ENCODE measurements at regions not wholly inside any gene's neighbourhood (a gene's known extent, or its start where the extent isn't known, plus 50 kb on each side); places are given as distances from the start of the nearest gene placed in this dataset.

DNA sequence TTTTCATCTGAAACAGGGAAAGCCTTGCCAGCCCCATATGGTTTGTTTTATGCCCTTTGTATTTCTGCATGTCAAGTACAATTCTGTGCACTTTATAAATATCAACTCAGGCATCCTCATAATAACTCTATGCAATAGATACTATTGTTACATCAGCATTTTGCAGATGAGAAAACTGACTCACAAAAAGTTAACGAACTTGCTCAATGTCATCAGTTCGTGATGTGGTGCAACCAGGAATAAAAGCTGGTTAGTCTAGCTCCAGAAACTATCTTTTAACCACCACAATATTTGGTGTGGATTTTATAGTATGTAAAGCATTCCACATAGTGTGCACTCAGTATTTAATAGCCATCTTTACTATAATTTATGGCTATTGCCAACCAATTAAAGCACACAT, 134.9 kb downstream of the MRPS30 start:
- H4K20me1 ChIP-seq (ENCODE audit: control insufficient read depth, insufficient read depth, low read depth, low read length), result no peaks in the 10 kb centered on the region
- H3K9me3 ChIP-seq (ENCODE audit: control insufficient read depth, insufficient read depth, low read length), result no peaks in the 10 kb centered on the region
- H3K36me3 ChIP-seq (ENCODE audit: control insufficient read depth, low read length), result no peaks in the 10 kb centered on the region
- no peaks in the 10 kb centered on the region for H3K27me3 ChIP-seq (ENCODE audit: control insufficient read depth, low read length)
- H3K4me2 ChIP-seq (ENCODE audit: low read length), result no peak overlapping the region
- no peaks in the 10 kb centered on the region for H3K79me2 ChIP-seq (ENCODE audit: control insufficient read depth, low read length)
- no peak overlapping the region for H3K27ac ChIP-seq (ENCODE audit: low read depth, low read length)
- H3F3A ChIP-seq (ENCODE audit: control insufficient read depth, insufficient read depth), result no peaks in the 10 kb centered on the region
- no peaks in the 10 kb centered on the region for H3K4me1 ChIP-seq (ENCODE audit: control insufficient read depth, low read length)
- no peak overlapping the region for H3K4me3 ChIP-seq (ENCODE audit: low read length)
- TF ChIP-seq, protein P1, sequence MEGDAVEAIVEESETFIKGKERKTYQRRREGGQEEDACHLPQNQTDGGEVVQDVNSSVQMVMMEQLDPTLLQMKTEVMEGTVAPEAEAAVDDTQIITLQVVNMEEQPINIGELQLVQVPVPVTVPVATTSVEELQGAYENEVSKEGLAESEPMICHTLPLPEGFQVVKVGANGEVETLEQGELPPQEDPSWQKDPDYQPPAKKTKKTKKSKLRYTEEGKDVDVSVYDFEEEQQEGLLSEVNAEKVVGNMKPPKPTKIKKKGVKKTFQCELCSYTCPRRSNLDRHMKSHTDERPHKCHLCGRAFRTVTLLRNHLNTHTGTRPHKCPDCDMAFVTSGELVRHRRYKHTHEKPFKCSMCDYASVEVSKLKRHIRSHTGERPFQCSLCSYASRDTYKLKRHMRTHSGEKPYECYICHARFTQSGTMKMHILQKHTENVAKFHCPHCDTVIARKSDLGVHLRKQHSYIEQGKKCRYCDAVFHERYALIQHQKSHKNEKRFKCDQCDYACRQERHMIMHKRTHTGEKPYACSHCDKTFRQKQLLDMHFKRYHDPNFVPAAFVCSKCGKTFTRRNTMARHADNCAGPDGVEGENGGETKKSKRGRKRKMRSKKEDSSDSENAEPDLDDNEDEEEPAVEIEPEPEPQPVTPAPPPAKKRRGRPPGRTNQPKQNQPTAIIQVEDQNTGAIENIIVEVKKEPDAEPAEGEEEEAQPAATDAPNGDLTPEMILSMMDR (IDR thresholded peaks at IDR 0.05; ENCODE audit: low read depth, low read length, poor library complexity, severe bottlenecking), result no peak
- TF ChIP-seq EZH2phosphoT487 (IDR thresholded peaks at IDR 0.05; ENCODE audit: borderline replicate concordance, low read length), result no peak
- H3K9me2 ChIP-seq (replicated peaks; ENCODE audit: control insufficient read depth, low read length), result no peaks in the 10 kb centered on the region

DNA sequence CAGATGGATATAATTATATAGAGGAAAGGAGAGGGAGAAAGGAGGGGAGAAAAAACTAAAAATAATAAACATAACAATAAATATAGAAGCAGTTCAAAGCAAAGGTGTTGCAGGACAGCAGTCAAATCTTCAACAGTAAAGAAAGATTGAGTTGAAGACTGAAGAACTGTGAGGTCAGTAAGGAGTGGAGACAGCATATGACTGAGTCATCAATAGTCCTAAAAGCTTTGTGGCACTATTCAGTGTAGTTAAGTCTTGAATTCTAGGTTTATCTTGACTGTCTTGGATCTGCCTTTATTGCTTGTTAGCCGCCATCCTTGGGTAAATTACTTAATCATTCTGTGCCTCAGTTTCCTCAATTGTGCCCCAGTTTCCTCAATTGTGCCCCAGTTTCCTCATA, 137.0 kb downstream of the MRPS30 start:
- Histone ChIP-seq H3K27ac (ENCODE audit: low read depth, low read length) (no peak overlapping the region), H3K4me1 (ENCODE audit: control insufficient read depth, low read length) (no peaks in the 10 kb centered on the region), H3K79me2 (ENCODE audit: control insufficient read depth, low read length) (no peaks in the 10 kb centered on the region), H3K4me3 (ENCODE audit: low read length) (no peak overlapping the region), H3K4me2 (ENCODE audit: low read length) (no peak overlapping the region), H3K27me3 (ENCODE audit: control insufficient read depth, low read length) (no peaks in the 10 kb centered on the region), H3K9me3 (ENCODE audit: control insufficient read depth, insufficient read depth, low read length) (no peaks in the 10 kb centered on the region), H3K9me2 (replicated peaks; ENCODE audit: control insufficient read depth, low read length) (no peaks in the 10 kb centered on the region), H4K20me1 (ENCODE audit: control insufficient read depth, insufficient read depth, low read depth, low read length) (no peaks in the 10 kb centered on the region), H3F3A (ENCODE audit: control insufficient read depth, insufficient read depth) (no peaks in the 10 kb centered on the region), H3K36me3 (ENCODE audit: control insufficient read depth, low read length) (no peaks in the 10 kb centered on the region)
- TF ChIP-seq, protein P1 (IDR thresholded peaks at IDR 0.05; ENCODE audit: low read depth, low read length, poor library complexity, severe bottlenecking), result no peak

DNA sequence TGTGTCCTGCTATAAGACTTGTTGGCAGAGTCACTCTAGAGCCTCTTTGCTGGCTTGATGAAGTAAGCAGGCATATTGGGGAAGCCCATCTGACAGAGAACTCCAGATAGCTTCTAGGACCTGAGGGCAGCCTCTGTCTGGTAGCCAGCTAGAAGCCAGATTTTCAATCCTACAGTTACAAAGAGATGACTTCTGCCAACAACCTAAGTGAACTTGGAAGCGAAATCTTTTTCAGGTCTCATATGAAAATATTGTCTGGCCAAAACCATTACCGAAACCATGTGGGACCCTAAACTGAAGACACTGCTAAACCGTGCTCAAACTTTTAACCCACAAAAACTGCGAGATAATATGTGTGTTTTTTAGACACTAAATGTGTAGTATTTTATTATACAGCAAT, 140.9 kb downstream of the MRPS30 start:
- Histone ChIP-seq H3F3A (ENCODE audit: control insufficient read depth, insufficient read depth) (no peaks in the 10 kb centered on the region), H3K4me3 (ENCODE audit: low read length) (no peak overlapping the region), H4K20me1 (ENCODE audit: control insufficient read depth, insufficient read depth, low read depth, low read length) (no peaks in the 10 kb centered on the region), H3K9me3 (ENCODE audit: control insufficient read depth, insufficient read depth, low read length) (no peaks in the 10 kb centered on the region), H3K9me2 (replicated peaks; ENCODE audit: control insufficient read depth, low read length) (no peaks in the 10 kb centered on the region), H3K4me1 (ENCODE audit: control insufficient read depth, low read length) (no peaks in the 10 kb centered on the region), H3K79me2 (ENCODE audit: control insufficient read depth, low read length) (no peaks in the 10 kb centered on the region), H3K27ac (ENCODE audit: low read depth, low read length) (no peak overlapping the region), H3K36me3 (ENCODE audit: control insufficient read depth, low read length) (no peaks in the 10 kb centered on the region), H3K27me3 (ENCODE audit: control insufficient read depth, low read length) (no peaks in the 10 kb centered on the region), H3K4me2 (ENCODE audit: low read length) (no peak overlapping the region)
- TF ChIP-seq, protein P1 (IDR thresholded peaks at IDR 0.05; ENCODE audit: low read depth, low read length, poor library complexity, severe bottlenecking), result no peak
- no peak for TF ChIP-seq EZH2phosphoT487 (IDR thresholded peaks at IDR 0.05; ENCODE audit: borderline replicate concordance, low read length)

DNA sequence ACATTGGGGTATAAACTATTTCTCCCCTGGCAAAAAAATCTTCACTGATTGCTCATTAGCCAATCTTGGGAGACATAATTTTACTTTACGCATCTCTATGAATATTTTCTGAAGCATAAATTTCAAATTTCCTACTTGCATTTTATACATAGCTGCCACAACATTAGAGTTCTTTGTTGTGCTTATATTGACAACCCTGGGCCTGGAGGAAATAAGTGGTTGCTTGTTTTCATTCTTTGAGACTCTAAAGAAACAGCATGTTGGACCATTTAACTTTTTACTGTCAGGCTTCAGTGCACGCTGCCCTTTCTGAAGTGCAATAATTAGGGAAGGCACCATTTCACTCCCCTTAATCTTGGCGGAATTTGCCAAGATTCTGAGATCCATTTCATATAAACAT, 142.6 kb downstream of the MRPS30 start:
- H3K79me2 ChIP-seq (ENCODE audit: control insufficient read depth, low read length), result no peaks in the 10 kb centered on the region
- H4K20me1 ChIP-seq (ENCODE audit: control insufficient read depth, insufficient read depth, low read depth, low read length), result no peaks in the 10 kb centered on the region
- H3K9me2 ChIP-seq (replicated peaks; ENCODE audit: control insufficient read depth, low read length), result no peaks in the 10 kb centered on the region
- no peak for TF ChIP-seq EZH2phosphoT487 (IDR thresholded peaks at IDR 0.05; ENCODE audit: borderline replicate concordance, low read length)
- TF ChIP-seq, protein P1 (IDR thresholded peaks at IDR 0.05; ENCODE audit: low read depth, low read length, poor library complexity, severe bottlenecking), result no peak
- no peak overlapping the region for H3K4me3 ChIP-seq (ENCODE audit: low read length)
- H3K4me2 ChIP-seq (ENCODE audit: low read length), result no peak overlapping the region
- no peaks in the 10 kb centered on the region for H3K36me3 ChIP-seq (ENCODE audit: control insufficient read depth, low read length)
- no peaks in the 10 kb centered on the region for H3K9me3 ChIP-seq (ENCODE audit: control insufficient read depth, insufficient read depth, low read length)
- no peak overlapping the region for H3K27ac ChIP-seq (ENCODE audit: low read depth, low read length)
- H3K4me1 ChIP-seq (ENCODE audit: control insufficient read depth, low read length), result no peaks in the 10 kb centered on the region
- no peaks in the 10 kb centered on the region for H3F3A ChIP-seq (ENCODE audit: control insufficient read depth, insufficient read depth)
- no peaks in the 10 kb centered on the region for H3K27me3 ChIP-seq (ENCODE audit: control insufficient read depth, low read length)
